ENCODE measurements at regions not wholly inside any gene's neighbourhood (a gene's known extent, or its start where the extent isn't known, plus 50 kb on each side); places are given as distances from the start of the nearest gene placed in this dataset.

- DNase-seq (ENCODE audit: low spot score), result no peak
- H3K27ac Mint-ChIP-seq, result no peak overlapping the region
- no peak for ATAC-seq
- no peaks in the 10 kb centered on the region for H3K4me1 Mint-ChIP-seq
- TF ChIP-seq, protein P1, sequence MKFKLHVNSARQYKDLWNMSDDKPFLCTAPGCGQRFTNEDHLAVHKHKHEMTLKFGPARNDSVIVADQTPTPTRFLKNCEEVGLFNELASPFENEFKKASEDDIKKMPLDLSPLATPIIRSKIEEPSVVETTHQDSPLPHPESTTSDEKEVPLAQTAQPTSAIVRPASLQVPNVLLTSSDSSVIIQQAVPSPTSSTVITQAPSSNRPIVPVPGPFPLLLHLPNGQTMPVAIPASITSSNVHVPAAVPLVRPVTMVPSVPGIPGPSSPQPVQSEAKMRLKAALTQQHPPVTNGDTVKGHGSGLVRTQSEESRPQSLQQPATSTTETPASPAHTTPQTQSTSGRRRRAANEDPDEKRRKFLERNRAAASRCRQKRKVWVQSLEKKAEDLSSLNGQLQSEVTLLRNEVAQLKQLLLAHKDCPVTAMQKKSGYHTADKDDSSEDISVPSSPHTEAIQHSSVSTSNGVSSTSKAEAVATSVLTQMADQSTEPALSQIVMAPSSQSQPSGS (CRISPR knock-in tag; IDR thresholded peaks at IDR 0.05; ENCODE audit: borderline replicate concordance, low read depth), result no peak
- H3K4me3 Mint-ChIP-seq, result no peak overlapping the region
- no peaks in the 10 kb centered on the region for H3K36me3 Mint-ChIP-seq
- peaks cover 4% of the 10 kb centered on the region; the same call in 1 of the 2 replicates for H3K9me3 Mint-ChIP-seq
- POLR2A ChIA-PET, result no interaction called here
- H3K27me3 Mint-ChIP-seq (ENCODE audit: low read depth), result no peaks in the 10 kb centered on the region
- CTCF ChIA-PET, result no interaction called here
These were observed 526.7 kb upstream of the TYRP1 start for GRCh38 chr9:12166518-12166917.

DNA sequence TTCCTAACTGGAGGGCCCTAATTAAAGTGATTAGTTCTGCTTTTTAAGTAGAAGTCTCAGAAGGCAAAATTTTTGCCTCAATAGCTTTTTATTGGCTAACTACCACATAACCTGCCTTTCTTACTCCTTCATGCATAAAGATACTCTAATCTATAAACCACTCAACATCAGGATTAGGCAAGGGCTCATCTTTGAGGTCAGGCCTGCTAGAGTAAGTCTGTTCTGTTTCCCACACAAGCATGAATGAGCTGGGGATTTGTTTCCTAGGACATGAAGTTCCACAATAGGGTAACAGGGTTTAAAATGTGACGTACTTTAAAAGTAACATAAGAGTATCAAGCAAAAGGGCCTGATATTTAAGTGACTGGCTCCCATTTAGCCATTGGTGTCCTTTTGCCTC is 522.7 kb upstream of the TYRP1 start:
- Mint-ChIP-seq H3K27ac (no peak overlapping the region), H3K27me3 (ENCODE audit: low read depth) (no peaks in the 10 kb centered on the region; the same call in 1 of the 2 replicates), H3K4me3 (no peak overlapping the region), H3K9me3 (peaks cover 9% of the 10 kb centered on the region; the same call in 1 of the 2 replicates), H3K4me1 (0 out of 2 replicates have a peak, but pooled peaks cover 2% of the 10 kb centered on the region), H3K36me3 (no peaks in the 10 kb centered on the region)
- CTCF ChIA-PET, result no interaction called here
- TF ChIP-seq ZNF416 (CRISPR knock-in tag; IDR thresholded peaks at IDR 0.05) (no peak), IRF1 (CRISPR knock-in tag; IDR thresholded peaks at IDR 0.05) (no peak), ZNF232 (CRISPR knock-in tag; IDR thresholded peaks at IDR 0.05) (no peak), MAX (CRISPR knock-in tag; IDR thresholded peaks at IDR 0.05) (no peak)
- TF ChIP-seq, protein P2, sequence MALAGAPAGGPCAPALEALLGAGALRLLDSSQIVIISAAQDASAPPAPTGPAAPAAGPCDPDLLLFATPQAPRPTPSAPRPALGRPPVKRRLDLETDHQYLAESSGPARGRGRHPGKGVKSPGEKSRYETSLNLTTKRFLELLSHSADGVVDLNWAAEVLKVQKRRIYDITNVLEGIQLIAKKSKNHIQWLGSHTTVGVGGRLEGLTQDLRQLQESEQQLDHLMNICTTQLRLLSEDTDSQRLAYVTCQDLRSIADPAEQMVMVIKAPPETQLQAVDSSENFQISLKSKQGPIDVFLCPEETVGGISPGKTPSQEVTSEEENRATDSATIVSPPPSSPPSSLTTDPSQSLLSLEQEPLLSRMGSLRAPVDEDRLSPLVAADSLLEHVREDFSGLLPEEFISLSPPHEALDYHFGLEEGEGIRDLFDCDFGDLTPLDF (CRISPR knock-in tag; IDR thresholded peaks at IDR 0.05), result no peak
- TF ChIP-seq, protein P3, sequence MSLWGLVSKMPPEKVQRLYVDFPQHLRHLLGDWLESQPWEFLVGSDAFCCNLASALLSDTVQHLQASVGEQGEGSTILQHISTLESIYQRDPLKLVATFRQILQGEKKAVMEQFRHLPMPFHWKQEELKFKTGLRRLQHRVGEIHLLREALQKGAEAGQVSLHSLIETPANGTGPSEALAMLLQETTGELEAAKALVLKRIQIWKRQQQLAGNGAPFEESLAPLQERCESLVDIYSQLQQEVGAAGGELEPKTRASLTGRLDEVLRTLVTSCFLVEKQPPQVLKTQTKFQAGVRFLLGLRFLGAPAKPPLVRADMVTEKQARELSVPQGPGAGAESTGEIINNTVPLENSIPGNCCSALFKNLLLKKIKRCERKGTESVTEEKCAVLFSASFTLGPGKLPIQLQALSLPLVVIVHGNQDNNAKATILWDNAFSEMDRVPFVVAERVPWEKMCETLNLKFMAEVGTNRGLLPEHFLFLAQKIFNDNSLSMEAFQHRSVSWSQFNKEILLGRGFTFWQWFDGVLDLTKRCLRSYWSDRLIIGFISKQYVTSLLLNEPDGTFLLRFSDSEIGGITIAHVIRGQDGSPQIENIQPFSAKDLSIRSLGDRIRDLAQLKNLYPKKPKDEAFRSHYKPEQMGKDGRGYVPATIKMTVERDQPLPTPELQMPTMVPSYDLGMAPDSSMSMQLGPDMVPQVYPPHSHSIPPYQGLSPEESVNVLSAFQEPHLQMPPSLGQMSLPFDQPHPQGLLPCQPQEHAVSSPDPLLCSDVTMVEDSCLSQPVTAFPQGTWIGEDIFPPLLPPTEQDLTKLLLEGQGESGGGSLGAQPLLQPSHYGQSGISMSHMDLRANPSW (CRISPR knock-in tag; conservative IDR thresholded peaks at IDR 0.05; ENCODE audit: low read depth), result no peak
- TF ChIP-seq, protein P4, sequence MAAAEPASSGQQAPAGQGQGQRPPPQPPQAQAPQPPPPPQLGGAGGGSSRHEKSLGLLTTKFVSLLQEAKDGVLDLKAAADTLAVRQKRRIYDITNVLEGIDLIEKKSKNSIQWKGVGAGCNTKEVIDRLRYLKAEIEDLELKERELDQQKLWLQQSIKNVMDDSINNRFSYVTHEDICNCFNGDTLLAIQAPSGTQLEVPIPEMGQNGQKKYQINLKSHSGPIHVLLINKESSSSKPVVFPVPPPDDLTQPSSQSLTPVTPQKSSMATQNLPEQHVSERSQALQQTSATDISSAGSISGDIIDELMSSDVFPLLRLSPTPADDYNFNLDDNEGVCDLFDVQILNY (CRISPR knock-in tag; IDR thresholded peaks at IDR 0.05), result no peak
- POLR2A ChIA-PET, result no interaction called here
- DNase-seq (ENCODE audit: low spot score) (no peak), ATAC-seq (no peak)

- Mint-ChIP-seq H3K9me3 (peaks cover 4% of the 10 kb centered on the region; the same call in 1 of the 2 replicates), H3K27ac (no peak overlapping the region), H3K4me3 (no peak overlapping the region), H3K4me1 (0 out of 2 replicates have a peak, but pooled peaks cover 2% of the 10 kb centered on the region), H3K27me3 (ENCODE audit: low read depth) (no peaks in the 10 kb centered on the region), H3K36me3 (no peaks in the 10 kb centered on the region)
- no peak for DNase-seq (ENCODE audit: low spot score)
- CTCF ChIA-PET, result no interaction called here
- no peak for ATAC-seq
- POLR2A ChIA-PET, result no interaction called here
- TF ChIP-seq, protein P5, sequence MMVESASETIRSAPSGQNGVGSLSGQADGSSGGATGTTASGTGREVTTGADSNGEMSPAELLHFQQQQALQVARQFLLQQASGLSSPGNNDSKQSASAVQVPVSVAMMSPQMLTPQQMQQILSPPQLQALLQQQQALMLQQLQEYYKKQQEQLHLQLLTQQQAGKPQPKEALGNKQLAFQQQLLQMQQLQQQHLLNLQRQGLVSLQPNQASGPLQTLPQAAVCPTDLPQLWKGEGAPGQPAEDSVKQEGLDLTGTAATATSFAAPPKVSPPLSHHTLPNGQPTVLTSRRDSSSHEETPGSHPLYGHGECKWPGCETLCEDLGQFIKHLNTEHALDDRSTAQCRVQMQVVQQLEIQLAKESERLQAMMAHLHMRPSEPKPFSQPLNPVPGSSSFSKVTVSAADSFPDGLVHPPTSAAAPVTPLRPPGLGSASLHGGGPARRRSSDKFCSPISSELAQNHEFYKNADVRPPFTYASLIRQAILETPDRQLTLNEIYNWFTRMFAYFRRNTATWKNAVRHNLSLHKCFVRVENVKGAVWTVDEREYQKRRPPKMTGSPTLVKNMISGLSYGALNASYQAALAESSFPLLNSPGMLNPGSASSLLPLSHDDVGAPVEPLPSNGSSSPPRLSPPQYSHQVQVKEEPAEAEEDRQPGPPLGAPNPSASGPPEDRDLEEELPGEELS (CRISPR knock-in tag; IDR thresholded peaks at IDR 0.05), result no peak
- no peak for TF ChIP-seq SP1 (CRISPR knock-in tag; conservative IDR thresholded peaks at IDR 0.05)
- no peak for TF ChIP-seq FOXK1 (CRISPR knock-in tag; IDR thresholded peaks at IDR 0.05)
- TF ChIP-seq ZNF423 (CRISPR knock-in tag; IDR thresholded peaks at IDR 0.05), result no peak
- TF ChIP-seq CREB1 (CRISPR knock-in tag; IDR thresholded peaks at IDR 0.05), result no peak
- TF ChIP-seq USF1 (CRISPR knock-in tag; IDR thresholded peaks at IDR 0.05), result no peak
- TF ChIP-seq, protein P6, sequence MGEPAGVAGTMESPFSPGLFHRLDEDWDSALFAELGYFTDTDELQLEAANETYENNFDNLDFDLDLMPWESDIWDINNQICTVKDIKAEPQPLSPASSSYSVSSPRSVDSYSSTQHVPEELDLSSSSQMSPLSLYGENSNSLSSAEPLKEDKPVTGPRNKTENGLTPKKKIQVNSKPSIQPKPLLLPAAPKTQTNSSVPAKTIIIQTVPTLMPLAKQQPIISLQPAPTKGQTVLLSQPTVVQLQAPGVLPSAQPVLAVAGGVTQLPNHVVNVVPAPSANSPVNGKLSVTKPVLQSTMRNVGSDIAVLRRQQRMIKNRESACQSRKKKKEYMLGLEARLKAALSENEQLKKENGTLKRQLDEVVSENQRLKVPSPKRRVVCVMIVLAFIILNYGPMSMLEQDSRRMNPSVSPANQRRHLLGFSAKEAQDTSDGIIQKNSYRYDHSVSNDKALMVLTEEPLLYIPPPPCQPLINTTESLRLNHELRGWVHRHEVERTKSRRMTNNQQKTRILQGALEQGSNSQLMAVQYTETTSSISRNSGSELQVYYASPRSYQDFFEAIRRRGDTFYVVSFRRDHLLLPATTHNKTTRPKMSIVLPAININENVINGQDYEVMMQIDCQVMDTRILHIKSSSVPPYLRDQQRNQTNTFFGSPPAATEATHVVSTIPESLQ (CRISPR knock-in tag; IDR thresholded peaks at IDR 0.05), result no peak
- TF ChIP-seq, protein P7, sequence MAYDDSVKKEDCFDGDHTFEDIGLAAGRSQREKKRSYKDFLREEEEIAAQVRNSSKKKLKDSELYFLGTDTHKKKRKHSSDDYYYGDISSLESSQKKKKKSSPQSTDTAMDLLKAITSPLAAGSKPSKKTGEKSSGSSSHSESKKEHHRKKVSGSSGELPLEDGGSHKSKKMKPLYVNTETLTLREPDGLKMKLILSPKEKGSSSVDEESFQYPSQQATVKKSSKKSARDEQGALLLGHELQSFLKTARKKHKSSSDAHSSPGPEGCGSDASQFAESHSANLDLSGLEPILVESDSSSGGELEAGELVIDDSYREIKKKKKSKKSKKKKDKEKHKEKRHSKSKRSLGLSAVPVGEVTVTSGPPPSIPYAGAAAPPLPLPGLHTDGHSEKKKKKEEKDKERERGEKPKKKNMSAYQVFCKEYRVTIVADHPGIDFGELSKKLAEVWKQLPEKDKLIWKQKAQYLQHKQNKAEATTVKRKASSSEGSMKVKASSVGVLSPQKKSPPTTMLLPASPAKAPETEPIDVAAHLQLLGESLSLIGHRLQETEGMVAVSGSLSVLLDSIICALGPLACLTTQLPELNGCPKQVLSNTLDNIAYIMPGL (CRISPR knock-in tag; IDR thresholded peaks at IDR 0.05), result no peak
- no peak for TF ChIP-seq MXD4 (CRISPR knock-in tag; IDR thresholded peaks at IDR 0.05; ENCODE audit: borderline replicate concordance)
These were observed 514.6 kb upstream of the TYRP1 start for GRCh38 chr9:12178634-12179033.
